Thoracic aorta (tissue), 2 donors: ENCODE measurements at regions not wholly inside any gene's neighbourhood (a gene's known extent, or its start where the extent isn't known, plus 50 kb on each side); places are given as distances from the start of the nearest gene placed in this dataset.

Experiments
- ATAC-seq: fragments of 150-250 bp; one replicate; pipeline ENCODE4 v1.8.0; 2017; ENCODE audit warnings: low read depth; ENCODE audit not compliant: insufficient number of reproducible peaks, low FRiP score
- DNase-seq: peaks from one replicate; pipeline ENCODE4 v3.0.0-alpha.2; 2020; ENCODE audit warnings: low spot score
- H3K27ac ChIP-seq, 2 donors: fragments of 200-600 bp; sonication (generic); 1 replicate in 1 of 2; 2 replicates in 1 of 2; pipeline ENCODE4 v1.5.1; 2016; ENCODE audit warnings: mild to moderate bottlenecking in 2 of 2, moderate library complexity in 2 of 2
- H3K27me3 ChIP-seq: fragments of 200-600 bp; sonication (generic); replicated peaks from 2 replicates; pipeline ENCODE4 v1.6.0; 2016; ENCODE audit warnings: mild to moderate bottlenecking; ENCODE audit not compliant: insufficient read depth
- H3K36me3 ChIP-seq: fragments of 200-600 bp; sonication (generic); one replicate; pipeline ENCODE4 v1.5.1; 2016
- H3K4me1 ChIP-seq, 2 donors: fragments of 200-600 bp; sonication (generic); 1 replicate in 1 of 2; 2 replicates in 1 of 2; pipeline versions ENCODE4 v1.5.1 to v1.6.0; 2016; ENCODE audit warnings: low read depth in 2 of 2, mild to moderate bottlenecking in 1 of 2; ENCODE audit not compliant: control insufficient read depth in 1 of 2
- H3K4me3 ChIP-seq: fragments of 200-600 bp; sonication (generic); 2 replicates; pipeline ENCODE4 v1.5.1; 2016; ENCODE audit warnings: mild to moderate bottlenecking
- H3K9me3 ChIP-seq: fragments of 200-600 bp; sonication (generic); 2 replicates; pipeline ENCODE4 v1.5.1; 2016
- TF ChIP-seq, protein P1 (sequence below): fragments of 200-600 bp; sonication (generic); IDR thresholded peaks from one replicate; pipeline ENCODE4 v1.5.1; 2019; ENCODE audit warnings: antibody characterized with exemption

DNA sequence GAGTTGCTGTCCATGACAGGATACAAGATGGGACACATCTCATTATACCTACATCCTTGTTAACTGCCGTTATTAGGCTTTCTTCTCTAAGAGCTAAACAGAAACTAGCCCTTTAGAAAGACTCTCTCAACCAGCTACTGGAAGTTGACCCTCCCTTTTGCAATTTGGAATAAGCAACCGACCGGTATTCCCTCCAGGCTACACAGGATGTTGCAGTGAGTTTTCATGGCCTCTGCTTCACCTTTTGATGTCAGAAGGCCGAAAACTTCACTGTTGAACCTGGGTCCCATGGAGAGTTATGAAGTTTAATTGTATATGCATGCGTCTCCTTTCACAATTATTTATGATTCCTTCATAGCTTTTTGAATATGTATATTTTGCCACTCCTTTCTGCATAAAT lies 1042.5 kb upstream of the SPRY2 start:
- TF ChIP-seq, protein P1, sequence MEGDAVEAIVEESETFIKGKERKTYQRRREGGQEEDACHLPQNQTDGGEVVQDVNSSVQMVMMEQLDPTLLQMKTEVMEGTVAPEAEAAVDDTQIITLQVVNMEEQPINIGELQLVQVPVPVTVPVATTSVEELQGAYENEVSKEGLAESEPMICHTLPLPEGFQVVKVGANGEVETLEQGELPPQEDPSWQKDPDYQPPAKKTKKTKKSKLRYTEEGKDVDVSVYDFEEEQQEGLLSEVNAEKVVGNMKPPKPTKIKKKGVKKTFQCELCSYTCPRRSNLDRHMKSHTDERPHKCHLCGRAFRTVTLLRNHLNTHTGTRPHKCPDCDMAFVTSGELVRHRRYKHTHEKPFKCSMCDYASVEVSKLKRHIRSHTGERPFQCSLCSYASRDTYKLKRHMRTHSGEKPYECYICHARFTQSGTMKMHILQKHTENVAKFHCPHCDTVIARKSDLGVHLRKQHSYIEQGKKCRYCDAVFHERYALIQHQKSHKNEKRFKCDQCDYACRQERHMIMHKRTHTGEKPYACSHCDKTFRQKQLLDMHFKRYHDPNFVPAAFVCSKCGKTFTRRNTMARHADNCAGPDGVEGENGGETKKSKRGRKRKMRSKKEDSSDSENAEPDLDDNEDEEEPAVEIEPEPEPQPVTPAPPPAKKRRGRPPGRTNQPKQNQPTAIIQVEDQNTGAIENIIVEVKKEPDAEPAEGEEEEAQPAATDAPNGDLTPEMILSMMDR = no peak
- Histone ChIP-seq H3K4me1 (no peaks in the 10 kb centered on the region), H3K4me3 (no peak overlapping the region), H3K27me3 (no peaks in the 10 kb centered on the region), H3K27ac (no peak overlapping the region), H3K36me3 (no peaks in the 10 kb centered on the region), H3K9me3 (no peaks in the 10 kb centered on the region)
- ATAC-seq (no peak), DNase-seq (no peak)

DNA sequence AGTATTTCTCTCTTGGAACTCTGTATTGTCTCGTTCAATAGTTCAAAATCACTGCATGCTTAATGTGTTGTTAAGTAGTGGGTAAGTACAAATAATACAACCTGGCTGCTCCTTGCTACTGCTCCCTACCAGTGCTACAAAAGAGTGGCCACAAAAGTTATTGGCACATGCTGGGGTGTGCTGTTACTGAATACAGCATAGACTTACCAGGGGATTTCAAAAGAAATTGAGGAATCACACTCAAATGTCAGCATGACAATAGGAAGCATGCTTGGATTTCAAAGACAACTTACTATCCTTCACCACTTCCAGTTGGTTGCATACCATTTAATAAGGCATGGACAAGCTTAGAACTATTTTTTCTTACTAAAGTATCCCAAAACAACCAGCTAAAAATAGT lies 1041.3 kb upstream of the SPRY2 start:
- ATAC-seq = no peak
- no peaks in the 10 kb centered on the region for H3K27me3 ChIP-seq
- TF ChIP-seq, protein P1 = no peak
- no peak overlapping the region for H3K27ac ChIP-seq
- no peak overlapping the region for H3K4me3 ChIP-seq
- no peaks in the 10 kb centered on the region for H3K4me1 ChIP-seq
- DNase-seq = no peak
- no peaks in the 10 kb centered on the region for H3K9me3 ChIP-seq
- no peaks in the 10 kb centered on the region for H3K36me3 ChIP-seq

DNA sequence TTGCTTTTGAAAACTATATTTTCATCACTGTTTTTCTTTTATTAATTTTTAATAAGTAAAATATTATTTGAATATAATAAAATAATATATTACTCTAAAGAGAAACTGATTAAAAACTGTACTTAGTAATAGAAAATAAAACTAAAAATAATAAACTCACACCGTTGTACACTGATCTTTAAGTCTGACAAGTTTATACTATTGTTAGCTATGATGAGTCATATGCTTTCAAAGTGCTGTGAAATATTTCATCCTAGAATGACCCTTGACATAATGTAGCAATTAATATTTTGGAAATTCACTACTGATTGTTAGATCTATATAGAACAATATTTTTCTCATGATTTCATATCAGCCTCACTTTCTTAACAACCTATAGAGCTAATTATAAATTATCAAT lies 1040.6 kb upstream of the SPRY2 start:
- ATAC-seq = no peak
- Histone ChIP-seq H3K9me3 (no peaks in the 10 kb centered on the region), H3K27me3 (no peaks in the 10 kb centered on the region), H3K36me3 (no peaks in the 10 kb centered on the region), H3K4me1 (no peaks in the 10 kb centered on the region), H3K4me3 (no peak overlapping the region), H3K27ac (no peak overlapping the region)
- TF ChIP-seq, protein P1 = no peak
- no peak for DNase-seq

DNA sequence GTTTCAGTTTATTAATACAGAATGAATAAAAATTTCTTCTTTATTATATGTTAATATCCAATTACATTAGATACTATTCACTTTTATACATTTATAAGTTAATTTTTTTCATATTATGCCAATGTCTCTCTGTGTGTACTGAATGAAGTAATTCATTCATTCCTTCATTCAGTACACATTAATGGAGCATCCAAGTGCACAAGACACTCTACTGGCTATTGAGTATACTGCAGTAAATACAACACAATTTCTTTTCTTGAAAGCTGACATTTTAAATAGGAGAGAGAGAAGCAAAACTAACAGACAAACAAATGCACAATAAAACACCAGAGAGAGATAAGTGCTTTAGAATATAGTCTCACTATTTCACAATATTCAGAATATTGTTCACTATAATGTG lies 1038.3 kb upstream of the SPRY2 start:
- no peaks in the 10 kb centered on the region for H3K4me1 ChIP-seq
- no peaks in the 10 kb centered on the region for H3K36me3 ChIP-seq
- H3K27me3 ChIP-seq = no peaks in the 10 kb centered on the region
- H3K9me3 ChIP-seq = no peaks in the 10 kb centered on the region
- no peak overlapping the region for H3K4me3 ChIP-seq
- DNase-seq (no peak), ATAC-seq (no peak)
- H3K27ac ChIP-seq = no peak overlapping the region
- TF ChIP-seq, protein P1 = no peak

DNA sequence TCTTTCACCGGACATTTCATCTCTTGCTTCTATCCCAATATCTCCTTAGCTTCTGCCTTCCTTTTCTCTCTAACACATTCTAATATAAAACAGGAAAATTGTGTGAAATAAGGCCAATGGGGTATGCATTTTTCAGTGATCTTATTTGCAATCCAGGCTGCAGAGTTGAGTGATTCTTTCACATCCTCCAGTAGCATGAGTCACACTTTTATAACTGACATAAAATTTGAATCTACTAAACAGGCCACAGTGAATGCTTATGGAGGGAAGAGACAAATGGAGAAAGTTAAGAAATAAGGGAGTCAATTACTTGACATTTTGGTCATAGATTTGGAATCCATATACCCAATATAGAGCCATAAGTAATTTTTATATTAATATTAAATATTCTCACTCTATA lies 1037.0 kb upstream of the SPRY2 start:
- H3K36me3 ChIP-seq = no peaks in the 10 kb centered on the region
- TF ChIP-seq, protein P1 = no peak
- H3K4me1 ChIP-seq = no peaks in the 10 kb centered on the region
- H3K9me3 ChIP-seq = no peaks in the 10 kb centered on the region
- DNase-seq (no peak), ATAC-seq (no peak)
- H3K4me3 ChIP-seq = no peak overlapping the region
- H3K27me3 ChIP-seq = no peaks in the 10 kb centered on the region
- H3K27ac ChIP-seq = no peak overlapping the region
